Breast epithelium (tissue), 3 donors: ENCODE measurements at regions not wholly inside any gene's neighbourhood (a gene's known extent, or its start where the extent isn't known, plus 50 kb on each side); places are given as distances from the start of the nearest gene placed in this dataset.

Experiments used
- CTCF ChIP-seq, 3 donors: fragments of 450-650 bp; IDR thresholded peaks; one replicate each; pipeline ENCODE4 v1.5.1; 2016 to 2017; ENCODE audit warnings: antibody characterized with exemption in 3 of 3, mild to moderate bottlenecking in 3 of 3, moderate library complexity in 3 of 3
- POLR2AphosphoS5 ChIP-seq, 3 donors: sonication (generic); formaldehyde crosslinking; IDR thresholded peaks; one replicate each; pipeline ENCODE4 v1.6.1; 2017; ENCODE audit warnings: antibody characterized with exemption in 3 of 3

GRCh38 chr11:110514967-110515366 is 85.2 kb downstream of the FDX1 start:
- no peak for TF ChIP-seq CTCF (IDR thresholded peaks at IDR 0.05)
- TF ChIP-seq POLR2AphosphoS5 (IDR thresholded peaks at IDR 0.05) = no peak
